IPS-15b (cell line): ENCODE measurements at regions not wholly inside any gene's neighbourhood (a gene's known extent, or its start where the extent isn't known, plus 50 kb on each side); places are given as distances from the start of the nearest gene placed in this dataset.
A peak's percentile ranks its signal among the peaks of the same experiment; 100 is the strongest.
"Not testable (repeated sequence)": the region's sequence is repeated elsewhere in the genome, so short reads cannot be mapped to it uniquely, and the experiment has no call there.

Experiments used
- H3K27me3 ChIP-seq: one replicate; pipeline ENCODE4 v1.6.1; 2013; ENCODE audit warnings: low read length; ENCODE audit not compliant: control insufficient read depth, insufficient read depth
- H3K36me3 ChIP-seq: one replicate; pipeline ENCODE4 v1.6.1; 2013; ENCODE audit warnings: low read length; ENCODE audit not compliant: control insufficient read depth, insufficient read depth
- H3K4me1 ChIP-seq: one replicate; pipeline ENCODE4 v1.6.1; 2013; ENCODE audit warnings: mild to moderate bottlenecking, low read length; ENCODE audit not compliant: control insufficient read depth, insufficient read depth
- H3K4me3 ChIP-seq: one replicate; pipeline ENCODE4 v1.5.1; 2013; ENCODE audit warnings: low read depth, low read length
- H3K9ac ChIP-seq: one replicate; pipeline ENCODE4 v1.6.1; 2013; ENCODE audit warnings: low read depth, mild to moderate bottlenecking, low read length
- H3K9me3 ChIP-seq: one replicate; pipeline ENCODE4 v1.6.1; 2013; ENCODE audit warnings: mild to moderate bottlenecking, low read length; ENCODE audit not compliant: control insufficient read depth, insufficient read depth

GRCh38 chr20:30569867-30570266, 687.6 kb upstream of the DEFB115 start:
- H3K4me1 ChIP-seq, H3K9ac ChIP-seq, H3K36me3 ChIP-seq, H3K27me3 ChIP-seq, H3K4me3 ChIP-seq, H3K9me3 ChIP-seq: not testable (repeated sequence)

GRCh38 chr20:30570622-30571021, 686.8 kb upstream of the DEFB115 start:
- not testable (repeated sequence) for H3K4me3 ChIP-seq, H3K4me1 ChIP-seq, H3K27me3 ChIP-seq, H3K36me3 ChIP-seq, H3K9ac ChIP-seq, H3K9me3 ChIP-seq

- H3K9ac ChIP-seq, H3K4me3 ChIP-seq, H3K4me1 ChIP-seq, H3K9me3 ChIP-seq, H3K36me3 ChIP-seq, H3K27me3 ChIP-seq: not testable (repeated sequence)
These were observed 683.1 kb upstream of the DEFB115 start for GRCh38 chr20:30574337-30574736.

- not testable (repeated sequence) for H3K9ac ChIP-seq, H3K4me1 ChIP-seq, H3K36me3 ChIP-seq, H3K9me3 ChIP-seq, H3K27me3 ChIP-seq
- peak overlapping the region; percentile 56 for H3K4me3 ChIP-seq
These were observed 678.4 kb upstream of the DEFB115 start for GRCh38 chr20:30579069-30579468.

- not testable (repeated sequence) for H3K36me3 ChIP-seq
These were observed 677.5 kb upstream of the DEFB115 start for GRCh38 chr20:30579824-30580438.

GRCh38 chr20:30581839-30582238, 675.6 kb upstream of the DEFB115 start:
- not testable (repeated sequence) for H3K9ac ChIP-seq, H3K4me3 ChIP-seq, H3K9me3 ChIP-seq, H3K4me1 ChIP-seq, H3K36me3 ChIP-seq, H3K27me3 ChIP-seq

More at GRCh38 chr20:30579824-30580438, 677.5 kb upstream of the DEFB115 start:
- H3K4me1 ChIP-seq, H3K9me3 ChIP-seq, H3K9ac ChIP-seq, H3K27me3 ChIP-seq: not testable (repeated sequence)
- H3K4me3 ChIP-seq: peak overlapping the region; percentile 56

- not testable (repeated sequence) for H3K9me3 ChIP-seq, H3K9ac ChIP-seq, H3K36me3 ChIP-seq, H3K4me1 ChIP-seq, H3K4me3 ChIP-seq
- peaks cover 15% of the 10 kb centered on the region for H3K27me3 ChIP-seq
These were observed 673.1 kb upstream of the DEFB115 start for GRCh38 chr20:30584403-30584802.

- Histone ChIP-seq H3K27me3 (peaks cover 15% of the 10 kb centered on the region), H3K4me3 (peak overlapping the region; percentile 8)
- H3K9ac ChIP-seq, H3K9me3 ChIP-seq, H3K4me1 ChIP-seq, H3K36me3 ChIP-seq: not testable (repeated sequence)
These were observed 672.1 kb upstream of the DEFB115 start for GRCh38 chr20:30585244-30585796.

- H3K4me1 ChIP-seq, H3K36me3 ChIP-seq, H3K9me3 ChIP-seq, H3K9ac ChIP-seq, H3K4me3 ChIP-seq: not testable (repeated sequence)
- peaks cover 15% of the 10 kb centered on the region for H3K27me3 ChIP-seq
These were observed 671.3 kb upstream of the DEFB115 start for GRCh38 chr20:30586178-30586577.

GRCh38 chr20:30593572-30593971, 663.9 kb upstream of the DEFB115 start:
- Histone ChIP-seq H3K9me3 (no peaks in the 10 kb centered on the region), H3K9ac (no peak overlapping the region), H3K4me3 (no peak overlapping the region), H3K36me3 (no peaks in the 10 kb centered on the region), H3K27me3 (no peaks in the 10 kb centered on the region), H3K4me1 (no peaks in the 10 kb centered on the region)

GRCh38 chr20:30594112-30594511, 663.4 kb upstream of the DEFB115 start:
- H3K4me1 ChIP-seq: no peaks in the 10 kb centered on the region
- no peak overlapping the region for H3K9ac ChIP-seq
- H3K4me3 ChIP-seq: no peak overlapping the region
- no peaks in the 10 kb centered on the region for H3K27me3 ChIP-seq
- no peaks in the 10 kb centered on the region for H3K36me3 ChIP-seq
- H3K9me3 ChIP-seq: no peaks in the 10 kb centered on the region

- Histone ChIP-seq H3K9me3 (no peaks in the 10 kb centered on the region), H3K9ac (no peak overlapping the region), H3K4me3 (no peak overlapping the region)
These were observed 661.8 kb upstream of the DEFB115 start for GRCh38 chr20:30595698-30596097.

More at GRCh38 chr20:30595698-30596097, 661.8 kb upstream of the DEFB115 start:
- H3K36me3 ChIP-seq: no peaks in the 10 kb centered on the region
- H3K4me1 ChIP-seq: no peaks in the 10 kb centered on the region
- no peaks in the 10 kb centered on the region for H3K27me3 ChIP-seq
